OCI-LY3 (cell line): ENCODE measurements at regions not wholly inside any gene's neighbourhood (a gene's known extent, or its start where the extent isn't known, plus 50 kb on each side); places are given as distances from the start of the nearest gene placed in this dataset.

Source experiments
- CTCF ChIP-seq: fragments of 200-600, 300-600 bp; sonication (generic); IDR thresholded peaks from 2 replicates; pipeline ENCODE4 v1.5.1; 2014; ENCODE audit warnings: antibody characterized with exemption, low read length, low read depth
- EZH2phosphoT487 ChIP-seq: fragments of 200-600 bp; shearing (Covaris generic); IDR thresholded peaks from 2 replicates; pipeline ENCODE4 v1.6.1; 2018; ENCODE audit warnings: antibody characterized with exemption, mixed run types, low read depth

- no peak for TF ChIP-seq EZH2phosphoT487
- TF ChIP-seq CTCF: no peak
Measured at GRCh38 chr14:97699026-97699425, 901.8 kb downstream of the VRK1 start.
